Ovary (tissue), 7 donors: ENCODE measurements at regions not wholly inside any gene's neighbourhood (a gene's known extent, or its start where the extent isn't known, plus 50 kb on each side); places are given as distances from the start of the nearest gene placed in this dataset.

Source experiments
- DNase-seq, 5 donors: peaks; one replicate each; pipeline ENCODE4 v3.0.0-alpha.2; 2019 to 2020
- H3K27ac ChIP-seq, 2 donors: fragments of 200-600 bp; one replicate each; pipeline versions ENCODE4 v1.5.1 to v1.8.0; 2019 to 2022
- H3K27me3 ChIP-seq: fragments of 200-600 bp; one replicate; pipeline ENCODE4 v1.8.0; 2022
- H3K36me3 ChIP-seq: fragments of 200-600 bp; sonication (generic); one replicate; pipeline ENCODE4 v1.5.1; 2019
- H3K4me1 ChIP-seq: one replicate; pipeline ENCODE4 v1.8.1; 2013; ENCODE audit warnings: mild to moderate bottlenecking, moderate library complexity; ENCODE audit not compliant: insufficient read depth
- H3K4me3 ChIP-seq: fragments of 200-600 bp; sonication (generic); one replicate; pipeline ENCODE4 v1.5.1; 2017
- H3K9me3 ChIP-seq, 2 donors: fragments of 200-600 bp in 1 of 2; sonication (generic) in 1 of 2; one replicate each; pipeline versions ENCODE4 v1.5.1 to v1.8.1; 2013 to 2019; ENCODE audit warnings: mild to moderate bottlenecking in 1 of 2, moderate library complexity in 1 of 2
- EP300 ChIP-seq: sonication (generic); formaldehyde crosslinking; IDR thresholded peaks from one replicate; pipeline ENCODE4 v1.6.1; 2017; ENCODE audit warnings: antibody characterized with exemption
- POLR2A ChIP-seq: fragments of 450-650 bp; IDR thresholded peaks from one replicate; pipeline ENCODE4 v1.6.1; 2017; ENCODE audit warnings: antibody characterized with exemption, mild to moderate bottlenecking, moderate library complexity
- WGBS, 3 donors: extraction: QIAGEN DNeasy Blood & Tissue Kit in 1 of 3; methylation state at CpG; one replicate each; pipeline versions ENCODE4 v1.1.5 to v1.1.7; 2013 to 2017; 5-methylcytosine and 5-hydroxymethylcytosine counted together
- intact Hi-C, 4 donors: fragments of 100-400 bp; cut with DNase I; formaldehyde crosslinking; loops; one replicate each; pipeline versions ENCODE4 v1.11.0 to v1.15.1; 2022 to 2023
- TF ChIP-seq, protein P1 (sequence below), 3 donors: fragments of 450-650 bp in 2 of 3; fragments of 200-600 bp in 1 of 3; IDR thresholded peaks; one replicate each; pipeline versions ENCODE4 v1.5.1 to v1.8.0; 2016 to 2022; ENCODE audit warnings: antibody characterized with exemption in 3 of 3, mild to moderate bottlenecking in 1 of 3
- donor health status: DM: no; HTN: no; CAD: no; lungs with moderate emphysema.
- donor health status: DM: no; HTN: no; CAD: no.
- donor health status: Bipolar disorder and iron deficiency.
- donor health status: DM: no; HTN: no; CAD: no.
- donor health status: DM: yes; HTN: yes; CAD: no.

DNA sequence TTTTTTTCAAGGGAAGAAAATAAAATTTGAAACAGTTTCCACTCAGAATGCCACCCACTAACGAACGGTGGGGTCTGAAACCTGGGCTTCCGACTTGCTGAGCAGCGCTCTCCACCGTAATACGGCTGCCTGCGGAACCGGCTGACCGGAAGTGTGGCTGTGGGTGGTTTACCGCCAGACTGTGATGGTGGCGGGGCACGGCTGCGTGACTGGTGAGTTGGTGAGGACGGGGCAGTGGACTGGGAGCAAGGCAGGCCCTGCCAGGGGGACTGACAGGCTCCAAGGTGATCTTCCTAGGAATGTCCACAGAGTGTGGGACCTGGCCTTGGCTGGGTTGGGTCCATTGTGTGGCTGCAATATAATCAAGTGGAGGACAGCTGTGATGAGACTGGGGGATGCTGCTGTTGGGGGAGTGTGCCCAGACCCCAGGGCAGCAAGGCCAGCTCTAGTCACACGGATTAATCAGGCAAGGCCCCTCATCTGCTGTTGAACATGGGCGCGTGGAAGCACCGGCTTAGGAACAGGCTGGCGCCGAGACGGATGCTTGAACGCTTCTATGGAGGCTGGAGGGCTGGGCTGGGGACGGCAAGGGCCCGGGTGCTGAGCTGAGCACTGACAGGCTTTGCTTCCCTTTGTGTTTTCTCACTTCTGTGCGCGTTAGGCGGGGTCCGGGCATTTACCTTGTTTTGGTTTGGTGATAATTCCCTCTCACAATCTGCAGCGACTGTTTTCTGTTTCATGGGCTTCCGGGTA lies 357.7 kb upstream of the SPRED2 start:
- H3K9me3 ChIP-seq: no peaks in the 10 kb centered on the region
- H3K27ac ChIP-seq: no peak overlapping the region
- 92 to 95% (median 93%) methylated on average over 26 to 30 of the region's 30 CpGs for WGBS, 3 donors
- no peaks in the 10 kb centered on the region for H3K4me1 ChIP-seq
- no peak for DNase-seq
- no peak for TF ChIP-seq POLR2A
- TF ChIP-seq, protein P1, sequence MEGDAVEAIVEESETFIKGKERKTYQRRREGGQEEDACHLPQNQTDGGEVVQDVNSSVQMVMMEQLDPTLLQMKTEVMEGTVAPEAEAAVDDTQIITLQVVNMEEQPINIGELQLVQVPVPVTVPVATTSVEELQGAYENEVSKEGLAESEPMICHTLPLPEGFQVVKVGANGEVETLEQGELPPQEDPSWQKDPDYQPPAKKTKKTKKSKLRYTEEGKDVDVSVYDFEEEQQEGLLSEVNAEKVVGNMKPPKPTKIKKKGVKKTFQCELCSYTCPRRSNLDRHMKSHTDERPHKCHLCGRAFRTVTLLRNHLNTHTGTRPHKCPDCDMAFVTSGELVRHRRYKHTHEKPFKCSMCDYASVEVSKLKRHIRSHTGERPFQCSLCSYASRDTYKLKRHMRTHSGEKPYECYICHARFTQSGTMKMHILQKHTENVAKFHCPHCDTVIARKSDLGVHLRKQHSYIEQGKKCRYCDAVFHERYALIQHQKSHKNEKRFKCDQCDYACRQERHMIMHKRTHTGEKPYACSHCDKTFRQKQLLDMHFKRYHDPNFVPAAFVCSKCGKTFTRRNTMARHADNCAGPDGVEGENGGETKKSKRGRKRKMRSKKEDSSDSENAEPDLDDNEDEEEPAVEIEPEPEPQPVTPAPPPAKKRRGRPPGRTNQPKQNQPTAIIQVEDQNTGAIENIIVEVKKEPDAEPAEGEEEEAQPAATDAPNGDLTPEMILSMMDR (IDR thresholded peaks at IDR 0.05): no peak
- TF ChIP-seq EP300: no peak
- no peak overlapping the region for H3K4me3 ChIP-seq
- H3K27me3 ChIP-seq: no peaks in the 10 kb centered on the region
- intact Hi-C loops: no loop called here
- no peaks in the 10 kb centered on the region for H3K36me3 ChIP-seq

DNA sequence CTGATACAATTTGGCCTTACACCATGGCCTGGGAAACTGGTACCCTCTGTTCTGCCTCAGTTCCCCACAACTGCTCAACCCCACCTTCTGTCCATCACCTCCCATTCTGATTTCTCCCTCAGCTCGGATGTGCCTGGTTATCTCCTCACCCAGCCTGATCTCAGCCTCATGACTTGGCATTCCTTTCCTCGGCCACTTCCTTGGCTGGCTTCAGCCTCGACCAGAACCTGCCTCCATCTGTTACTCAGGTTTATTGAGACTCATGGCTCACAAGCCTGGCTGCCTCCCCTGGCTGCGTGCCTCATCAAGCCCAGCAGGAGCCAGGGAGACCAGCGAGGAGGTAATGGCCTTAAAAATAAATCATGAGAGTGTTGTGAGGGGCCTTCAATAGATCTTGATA lies 356.2 kb upstream of the SPRED2 start:
- intact Hi-C loops: no loop called here
- TF ChIP-seq EP300 (no peak), POLR2A (no peak)
- TF ChIP-seq, protein P1 (IDR thresholded peaks at IDR 0.05): no peak
- DNase-seq: no peak
- Histone ChIP-seq H3K9me3 (no peaks in the 10 kb centered on the region), H3K4me1 (no peaks in the 10 kb centered on the region), H3K4me3 (no peak overlapping the region), H3K36me3 (no peaks in the 10 kb centered on the region), H3K27ac (no peak overlapping the region), H3K27me3 (no peaks in the 10 kb centered on the region)
- WGBS, 3 donors: 58 to 66% (median 64%) methylated on average over 5 of the region's 5 CpGs

DNA sequence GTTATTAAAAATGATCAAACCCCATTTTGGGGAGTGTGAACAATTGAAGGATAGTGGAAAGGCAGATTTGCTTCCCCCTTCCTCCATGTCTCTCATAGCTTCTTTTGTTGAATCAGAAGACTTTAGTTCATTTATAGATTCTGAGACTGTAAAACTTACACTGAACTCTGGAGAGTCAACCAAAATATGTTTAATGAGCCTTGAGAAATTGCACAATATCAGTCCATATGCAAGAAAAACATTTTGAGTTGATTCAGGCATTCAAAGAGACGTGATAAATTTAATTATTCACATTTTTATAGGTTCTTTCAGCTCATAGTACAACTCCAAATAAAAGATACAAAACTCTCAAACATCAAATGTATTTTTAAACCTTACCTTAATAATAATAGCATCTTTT lies 354.4 kb upstream of the SPRED2 start:
- TF ChIP-seq EP300: no peak
- TF ChIP-seq, protein P1 (IDR thresholded peaks at IDR 0.05): no peak
- TF ChIP-seq POLR2A: no peak
- WGBS, 3 donors: 40 to 64% (median 62%) methylated on average over 1 of the region's 1 CpG
- DNase-seq: no peak
- H3K4me3 ChIP-seq: no peak overlapping the region
- no peaks in the 10 kb centered on the region for H3K36me3 ChIP-seq
- no peak overlapping the region for H3K27ac ChIP-seq
- no peaks in the 10 kb centered on the region for H3K4me1 ChIP-seq
- H3K9me3 ChIP-seq: no peaks in the 10 kb centered on the region
- intact Hi-C loops: no loop called here
- H3K27me3 ChIP-seq: no peaks in the 10 kb centered on the region

DNA sequence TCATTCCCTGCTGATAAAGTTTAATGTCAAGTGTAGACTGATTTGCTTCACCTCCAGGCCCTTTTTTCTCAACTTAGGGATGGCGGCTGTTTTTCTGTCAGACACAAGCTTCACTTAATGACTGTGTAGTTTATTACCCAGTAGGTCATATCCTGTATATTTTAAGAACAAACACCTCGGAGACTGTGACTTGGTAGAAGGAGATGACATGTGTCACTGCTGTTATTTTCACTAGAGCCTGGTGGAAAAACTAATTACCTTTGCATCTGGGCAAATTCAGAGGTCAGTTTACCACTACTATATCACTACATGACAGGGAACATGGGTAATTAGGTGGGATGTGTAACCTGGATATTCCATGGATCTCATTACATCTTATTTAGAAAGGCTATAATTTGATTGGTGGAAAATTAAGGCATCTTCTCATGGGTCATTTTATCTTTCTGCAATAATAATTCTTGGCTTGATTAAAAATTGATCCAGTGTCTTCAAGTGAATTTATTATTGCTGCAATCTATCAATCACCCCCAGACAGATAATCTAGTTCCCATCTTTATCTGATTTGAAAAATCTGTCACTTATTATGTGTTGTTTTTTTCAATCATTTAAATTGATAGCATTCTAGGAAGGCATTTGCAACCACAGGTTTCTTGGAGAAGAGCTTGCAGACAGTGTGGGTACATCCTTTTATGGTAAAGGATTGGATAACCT lies 353.8 kb upstream of the SPRED2 start:
- H3K27me3 ChIP-seq: no peaks in the 10 kb centered on the region
- no peak overlapping the region for H3K27ac ChIP-seq
- DNase-seq: no peak
- TF ChIP-seq, protein P1 (IDR thresholded peaks at IDR 0.05): no peak
- no peak for TF ChIP-seq POLR2A
- no peak for TF ChIP-seq EP300
- no peaks in the 10 kb centered on the region for H3K9me3 ChIP-seq
- intact Hi-C loops: no loop called here
- 70 to 82% (median 77%) methylated on average over 2 of the region's 2 CpGs for WGBS, 3 donors
- H3K4me3 ChIP-seq: no peak overlapping the region
- H3K36me3 ChIP-seq: no peaks in the 10 kb centered on the region
- no peaks in the 10 kb centered on the region for H3K4me1 ChIP-seq
